Activated T-helper 1 cell treated with anti-CD3 and anti-CD28 coated beads, Interleukin-12 subunit alpha, Interleukin-12 subunit beta, Interleukin-2, Interleukin-4 antibody, amounts not matched to agents 30 ng/mL and 10 ng/mL and 1 ng/mL, durations not matched to agents 14 hours and 24 hours and 36 hours (primary cell): ENCODE measurements at regions not wholly inside any gene's neighbourhood (a gene's known extent, or its start where the extent isn't known, plus 50 kb on each side); places are given as distances from the start of the nearest gene placed in this dataset.

ENCODE experiments used
- DNase-seq: peaks from one replicate; pipeline ENCODE4 v3.0.0; 2021; ENCODE audit warnings: low spot score
- H3K27ac Mint-ChIP-seq: one replicate; pipeline ENCODE4 v1.8.0; 2021; ENCODE audit warnings: mild to moderate bottlenecking, mixed read lengths
- H3K27me3 Mint-ChIP-seq: one replicate; pipeline ENCODE4 v1.8.0; 2022; ENCODE audit warnings: mild to moderate bottlenecking, moderate library complexity, mixed read lengths; ENCODE audit not compliant: insufficient read depth
- H3K36me3 Mint-ChIP-seq: one replicate; pipeline ENCODE4 v1.8.0; 2021; ENCODE audit warnings: low read depth, mixed read lengths
- H3K4me1 Mint-ChIP-seq: one replicate; pipeline ENCODE4 v1.8.0; 2021; ENCODE audit warnings: low read depth, mixed read lengths
- H3K4me3 Mint-ChIP-seq: one replicate; pipeline ENCODE4 v1.8.0; 2021; ENCODE audit warnings: mild to moderate bottlenecking, moderate library complexity, mixed read lengths
- H3K9me3 Mint-ChIP-seq: one replicate; pipeline ENCODE4 v1.8.0; 2021; ENCODE audit warnings: mixed read lengths
- intact Hi-C: fragments of 100-400 bp; cut with micrococcal nuclease; formaldehyde crosslinking; loops from one replicate; pipeline ENCODE4 v1.15.1; 2024

DNA sequence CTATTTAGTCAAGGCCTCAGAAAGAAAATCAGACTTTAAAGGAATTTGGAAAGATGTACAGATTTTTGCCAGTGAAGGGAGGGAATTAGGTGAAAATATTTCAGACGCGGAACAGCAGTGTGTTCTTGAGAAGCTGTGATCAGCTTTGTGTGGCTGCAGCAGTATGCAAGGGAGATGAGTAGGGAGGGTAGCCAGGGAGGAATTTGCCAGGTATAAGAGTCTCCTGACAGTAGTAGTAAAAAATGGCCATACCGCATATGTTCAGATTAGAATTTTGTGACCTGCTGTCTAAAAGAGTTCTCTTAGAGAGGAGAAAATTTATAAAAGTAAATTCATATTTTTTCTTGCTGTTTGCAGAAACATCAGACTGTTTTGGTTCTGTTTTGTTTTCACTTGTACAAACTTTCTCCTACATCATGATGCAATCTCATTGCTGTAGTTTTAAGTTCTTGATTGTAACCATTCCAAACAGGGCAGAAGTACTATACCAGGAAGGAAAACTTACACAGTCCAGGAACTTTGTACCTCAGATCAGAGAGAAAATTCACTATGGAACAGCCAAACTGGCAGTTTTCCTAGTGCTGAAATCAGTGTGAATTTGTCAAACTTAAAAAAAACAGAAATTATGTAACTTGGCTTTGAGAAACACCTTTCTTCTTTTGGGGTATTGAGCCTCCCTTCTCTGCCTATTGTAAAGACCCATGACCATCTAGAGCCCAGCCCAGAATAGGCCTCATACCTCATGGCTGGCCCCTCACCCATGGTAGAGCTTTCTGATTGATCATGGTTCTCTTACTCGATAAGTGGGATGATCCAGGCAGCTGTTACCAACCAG is 78.4 kb upstream of the NR3C1 start:
- Mint-ChIP-seq H3K27ac (no peak overlapping the region), H3K4me1 (no peaks in the 10 kb centered on the region), H3K9me3 (peaks cover 11% of the 10 kb centered on the region), H3K27me3 (no peaks in the 10 kb centered on the region), H3K4me3 (no peak overlapping the region), H3K36me3 (no peaks in the 10 kb centered on the region)
- intact Hi-C loops: no loop called here
- DNase-seq: no peak

DNA sequence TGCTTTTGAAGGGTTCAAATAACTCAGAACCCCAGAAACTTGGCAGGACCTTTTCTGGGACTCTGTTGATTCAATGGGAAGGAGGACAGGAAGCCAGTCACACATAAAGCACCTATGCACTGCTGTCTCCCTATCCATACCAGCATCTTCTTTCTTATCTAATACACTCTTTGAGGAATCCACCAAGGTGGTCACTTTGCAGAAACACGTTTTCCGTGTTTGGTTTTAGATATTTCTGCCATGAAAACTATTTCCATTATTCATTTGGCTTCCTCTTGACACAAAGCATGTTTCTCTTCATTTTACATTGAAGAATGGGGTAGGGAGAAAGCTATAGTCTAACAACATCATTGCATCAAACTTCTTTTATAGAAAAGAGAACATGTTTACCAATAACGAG is 76.5 kb upstream of the NR3C1 start:
- H3K4me1 Mint-ChIP-seq: no peaks in the 10 kb centered on the region
- H3K27me3 Mint-ChIP-seq: no peaks in the 10 kb centered on the region
- H3K36me3 Mint-ChIP-seq: no peaks in the 10 kb centered on the region
- DNase-seq: no peak
- intact Hi-C loops: no loop called here
- H3K4me3 Mint-ChIP-seq: no peak overlapping the region
- no peak overlapping the region for H3K27ac Mint-ChIP-seq
- peaks cover 8% of the 10 kb centered on the region for H3K9me3 Mint-ChIP-seq

DNA sequence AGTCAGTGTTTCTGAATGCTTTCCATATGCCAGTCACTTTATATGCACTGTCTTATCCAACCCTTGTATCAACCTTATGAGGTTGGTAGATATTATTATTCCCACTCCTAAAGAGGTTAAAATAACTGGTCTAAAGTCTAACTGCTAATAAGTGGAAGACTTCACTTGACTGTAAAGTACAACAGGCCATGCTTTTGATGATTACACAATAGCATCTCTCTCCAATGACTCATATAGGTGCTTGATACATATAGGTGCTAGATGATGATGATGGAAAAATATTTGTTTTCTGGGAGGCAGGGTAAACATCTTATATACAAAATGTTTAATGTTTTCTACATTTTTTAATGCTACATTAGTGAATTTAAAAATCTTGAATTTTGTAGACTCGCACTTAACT is 75.9 kb upstream of the NR3C1 start:
- no peak for DNase-seq
- intact Hi-C loops: no loop called here
- peaks cover 7% of the 10 kb centered on the region for H3K9me3 Mint-ChIP-seq
- no peaks in the 10 kb centered on the region for H3K36me3 Mint-ChIP-seq
- no peak overlapping the region for H3K4me3 Mint-ChIP-seq
- no peaks in the 10 kb centered on the region for H3K4me1 Mint-ChIP-seq
- H3K27me3 Mint-ChIP-seq: no peaks in the 10 kb centered on the region
- no peak overlapping the region for H3K27ac Mint-ChIP-seq

DNA sequence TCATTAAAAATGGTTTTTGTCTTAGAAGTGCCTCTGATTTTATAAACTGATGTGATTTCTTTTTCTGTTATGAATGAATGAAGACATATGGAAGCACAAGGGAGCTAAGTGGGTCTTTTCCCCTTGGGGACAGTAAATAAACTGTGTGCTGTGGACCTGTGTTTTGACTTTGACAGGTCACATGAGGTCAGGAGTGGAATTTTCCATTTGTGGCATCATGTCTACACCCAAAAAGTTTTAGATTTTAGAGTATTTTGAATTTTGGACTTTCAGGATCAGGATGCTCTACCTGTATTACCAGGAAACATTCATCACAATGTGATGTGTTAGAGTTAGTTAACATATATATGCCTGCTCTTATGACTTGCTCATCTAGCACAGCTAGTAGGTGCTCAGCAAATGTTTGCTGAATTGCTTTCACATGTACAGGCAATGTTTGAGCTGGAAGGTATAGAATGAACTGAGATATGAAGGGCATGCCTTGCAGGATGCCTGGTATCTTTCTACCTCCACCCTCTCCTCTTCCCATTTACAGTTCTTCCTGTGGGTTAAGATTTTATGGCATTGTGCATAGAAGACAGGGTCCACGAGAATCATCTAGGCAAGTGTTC is 73.2 kb upstream of the NR3C1 start:
- no peak for DNase-seq
- intact Hi-C loops: no loop called here
- H3K27me3 Mint-ChIP-seq: no peaks in the 10 kb centered on the region
- H3K9me3 Mint-ChIP-seq: no peaks in the 10 kb centered on the region
- H3K27ac Mint-ChIP-seq: no peak overlapping the region
- no peaks in the 10 kb centered on the region for H3K36me3 Mint-ChIP-seq
- H3K4me3 Mint-ChIP-seq: no peak overlapping the region
- H3K4me1 Mint-ChIP-seq: no peaks in the 10 kb centered on the region

DNA sequence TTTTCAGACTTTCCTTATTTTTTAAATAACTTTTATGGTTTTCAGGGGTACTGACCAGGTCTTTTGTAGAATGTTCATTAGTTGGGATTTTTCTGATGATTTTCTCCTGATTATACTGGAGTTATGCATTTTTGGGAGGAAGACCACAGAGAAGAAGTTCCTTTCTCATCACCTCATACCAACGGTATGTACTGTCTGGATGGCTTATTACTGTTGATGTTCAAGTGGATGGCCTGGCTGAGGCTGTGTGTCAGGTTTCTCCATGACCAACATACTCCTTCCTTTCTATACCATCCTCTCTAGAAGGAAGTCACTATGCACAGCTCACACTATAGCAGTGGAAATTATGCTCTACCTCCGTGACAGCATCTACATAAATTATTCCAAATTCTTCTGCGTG is 71.1 kb upstream of the NR3C1 start:
- DNase-seq: no peak
- Mint-ChIP-seq H3K4me3 (no peak overlapping the region), H3K36me3 (no peaks in the 10 kb centered on the region), H3K4me1 (no peaks in the 10 kb centered on the region), H3K27ac (no peak overlapping the region), H3K9me3 (no peaks in the 10 kb centered on the region), H3K27me3 (no peaks in the 10 kb centered on the region)
- intact Hi-C loops: no loop called here

DNA sequence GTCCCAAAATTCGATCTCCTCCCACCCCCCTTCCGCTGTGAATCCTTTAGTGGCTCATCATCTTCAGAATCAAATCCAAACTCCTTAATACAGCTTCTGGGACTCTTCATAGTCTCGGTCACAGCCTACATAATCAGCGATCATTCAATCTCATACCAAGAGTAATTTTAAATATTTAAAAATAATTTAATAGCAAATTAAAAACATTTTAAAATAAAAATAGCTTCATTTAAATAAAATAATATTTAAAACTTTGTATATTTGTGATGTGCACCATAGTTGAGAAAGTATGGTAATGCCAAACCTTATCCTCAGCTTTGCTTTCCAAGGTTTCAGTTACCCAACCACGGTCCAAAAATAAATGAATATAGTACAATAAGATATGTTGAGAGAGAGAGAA is 70.0 kb upstream of the NR3C1 start:
- no peaks in the 10 kb centered on the region for H3K36me3 Mint-ChIP-seq
- intact Hi-C loops: no loop called here
- no peak overlapping the region for H3K4me3 Mint-ChIP-seq

DNA sequence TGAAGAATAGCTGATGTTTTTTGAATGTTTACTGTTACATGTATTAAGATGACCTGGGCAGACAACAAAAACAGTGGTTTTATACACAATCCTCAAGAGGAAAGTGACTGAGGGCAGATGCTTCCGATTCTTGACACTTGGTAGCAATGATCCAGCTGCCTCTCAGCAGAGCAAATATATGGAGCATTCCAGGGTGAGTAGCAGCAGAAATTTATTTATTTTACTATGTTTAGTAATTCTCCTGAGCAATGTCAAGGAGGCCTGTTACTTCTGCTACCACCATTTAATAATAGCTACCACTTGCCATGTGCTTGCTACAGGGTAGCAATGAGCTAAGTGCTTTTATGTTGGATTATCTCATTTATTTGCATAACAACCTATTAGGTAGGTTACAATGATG is 69.1 kb upstream of the NR3C1 start:
- Mint-ChIP-seq H3K4me3 (no peak overlapping the region), H3K9me3 (no peaks in the 10 kb centered on the region), H3K27me3 (no peaks in the 10 kb centered on the region), H3K4me1 (no peaks in the 10 kb centered on the region), H3K36me3 (no peaks in the 10 kb centered on the region), H3K27ac (no peak overlapping the region)
- intact Hi-C loops: no loop called here
- DNase-seq: no peak

More for the DNA sequence above, 70.0 kb upstream of the NR3C1 start:
- Mint-ChIP-seq H3K27ac (no peak overlapping the region), H3K27me3 (no peaks in the 10 kb centered on the region), H3K4me1 (no peaks in the 10 kb centered on the region), H3K9me3 (no peaks in the 10 kb centered on the region)
- DNase-seq: no peak

DNA sequence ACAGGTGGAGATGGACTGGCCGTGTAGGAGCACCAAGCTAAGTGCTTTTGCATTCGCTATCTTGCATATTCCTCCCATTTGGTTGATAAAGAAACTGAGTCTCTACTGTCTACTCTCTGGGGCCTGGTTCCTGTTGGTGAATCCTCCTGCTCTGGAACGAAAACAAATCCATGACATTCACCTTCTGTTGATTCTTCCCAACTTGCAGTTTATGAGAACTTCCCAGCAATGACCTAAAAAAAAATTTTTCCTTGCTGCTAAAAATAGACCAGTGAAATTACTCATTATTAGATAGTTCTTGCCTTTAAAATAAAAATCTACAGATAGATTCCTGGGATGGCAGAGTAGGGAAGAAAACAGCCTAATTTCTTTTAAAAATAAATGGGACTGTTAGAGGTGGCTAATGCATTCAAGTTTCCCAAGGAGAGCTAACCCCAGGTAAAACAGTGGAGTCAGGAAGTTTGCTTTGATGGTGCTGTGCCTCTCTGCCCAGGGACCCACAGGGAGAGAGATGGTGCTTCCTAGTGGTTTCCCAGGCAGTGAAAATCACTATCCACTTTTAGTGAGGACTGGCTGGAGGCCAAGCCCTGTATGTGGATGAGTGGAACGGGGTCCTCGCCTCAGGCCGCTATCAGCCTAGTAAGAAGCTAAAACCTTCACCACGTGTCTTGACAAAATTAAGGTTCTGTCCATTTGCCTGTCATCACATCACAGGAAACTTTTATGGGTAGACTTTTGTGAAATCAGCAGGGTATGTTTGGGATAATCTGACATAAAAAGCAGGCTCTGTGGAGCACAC is 68.4 kb upstream of the NR3C1 start:
- H3K27ac Mint-ChIP-seq: no peak overlapping the region
- intact Hi-C loops: no loop called here
- no peak overlapping the region for H3K4me3 Mint-ChIP-seq
- H3K9me3 Mint-ChIP-seq: no peaks in the 10 kb centered on the region
- H3K27me3 Mint-ChIP-seq: no peaks in the 10 kb centered on the region
- no peak for DNase-seq
- H3K4me1 Mint-ChIP-seq: no peaks in the 10 kb centered on the region
- no peaks in the 10 kb centered on the region for H3K36me3 Mint-ChIP-seq

DNA sequence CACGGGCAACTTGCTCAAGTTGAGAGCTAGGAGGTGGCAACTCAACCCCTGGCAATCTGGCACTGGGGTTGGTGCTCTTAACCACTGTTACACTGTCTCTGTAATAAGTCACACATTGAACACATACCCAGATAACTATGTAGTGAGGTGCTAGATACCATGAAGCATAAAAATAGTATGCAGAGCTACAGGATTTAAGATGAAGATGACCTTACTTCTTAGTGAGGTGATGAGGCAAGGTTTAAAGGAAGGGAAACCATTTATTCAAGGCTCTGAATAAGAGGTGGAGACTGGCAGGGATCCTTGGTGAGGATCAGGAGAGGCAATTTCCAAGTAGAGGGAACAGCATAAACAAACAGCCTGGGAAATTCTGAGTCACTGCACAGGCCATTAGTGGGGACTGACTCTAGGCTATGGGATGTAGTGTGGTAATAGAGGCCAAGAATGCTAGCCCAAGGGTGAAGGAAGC is 67.6 kb upstream of the NR3C1 start:
- intact Hi-C loops: no loop called here
- no peak overlapping the region for H3K27ac Mint-ChIP-seq
- no peaks in the 10 kb centered on the region for H3K9me3 Mint-ChIP-seq
- H3K4me3 Mint-ChIP-seq: no peak overlapping the region
- no peaks in the 10 kb centered on the region for H3K4me1 Mint-ChIP-seq
- H3K36me3 Mint-ChIP-seq: no peaks in the 10 kb centered on the region
- no peak for DNase-seq
- no peaks in the 10 kb centered on the region for H3K27me3 Mint-ChIP-seq

DNA sequence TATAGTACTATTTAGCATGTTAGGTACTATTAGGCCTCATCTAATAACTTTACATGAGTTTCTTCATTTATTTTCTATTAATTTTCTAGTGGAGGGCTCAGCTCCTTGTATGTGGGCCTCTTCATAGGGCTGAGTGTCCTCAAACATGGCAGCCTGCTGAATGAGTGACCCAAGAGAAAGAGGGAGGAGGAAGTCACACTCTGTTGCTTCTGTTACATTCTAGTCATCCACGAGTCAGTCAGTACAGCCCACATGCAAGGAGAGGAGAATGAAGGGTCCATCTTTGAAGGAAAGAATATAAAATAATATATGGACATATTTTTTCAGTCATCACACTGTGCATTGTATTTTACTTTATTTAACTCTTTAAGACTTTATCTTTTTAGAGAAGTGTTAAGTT is 66.6 kb upstream of the NR3C1 start:
- no peak for DNase-seq
- Mint-ChIP-seq H3K9me3 (no peaks in the 10 kb centered on the region), H3K4me3 (no peak overlapping the region), H3K27me3 (no peaks in the 10 kb centered on the region), H3K27ac (no peak overlapping the region), H3K36me3 (no peaks in the 10 kb centered on the region), H3K4me1 (no peaks in the 10 kb centered on the region)
- intact Hi-C loops: no loop called here

DNA sequence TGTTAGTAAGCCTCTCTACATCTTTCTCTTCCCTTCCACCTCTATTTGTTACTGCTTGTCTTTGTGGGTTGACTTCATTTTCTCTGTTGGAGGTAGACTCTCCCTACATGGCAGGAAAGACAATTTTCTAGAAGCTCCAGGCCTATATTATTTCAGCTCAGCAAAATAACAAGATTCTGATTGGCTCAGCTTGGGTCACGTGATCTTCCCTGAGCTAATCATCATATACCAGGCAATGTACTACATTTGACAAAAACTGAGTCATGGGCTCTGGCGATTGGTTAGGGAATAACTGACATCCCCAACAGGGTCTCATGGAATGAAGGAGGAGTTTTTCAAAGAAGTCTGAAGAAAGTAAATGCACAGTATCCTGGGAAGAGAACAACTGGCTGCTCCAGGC is 65.6 kb upstream of the NR3C1 start:
- Mint-ChIP-seq H3K4me3 (no peak overlapping the region), H3K36me3 (no peaks in the 10 kb centered on the region), H3K4me1 (no peaks in the 10 kb centered on the region), H3K27ac (no peak overlapping the region), H3K9me3 (no peaks in the 10 kb centered on the region), H3K27me3 (no peaks in the 10 kb centered on the region)
- intact Hi-C loops: no loop called here
- DNase-seq: no peak

DNA sequence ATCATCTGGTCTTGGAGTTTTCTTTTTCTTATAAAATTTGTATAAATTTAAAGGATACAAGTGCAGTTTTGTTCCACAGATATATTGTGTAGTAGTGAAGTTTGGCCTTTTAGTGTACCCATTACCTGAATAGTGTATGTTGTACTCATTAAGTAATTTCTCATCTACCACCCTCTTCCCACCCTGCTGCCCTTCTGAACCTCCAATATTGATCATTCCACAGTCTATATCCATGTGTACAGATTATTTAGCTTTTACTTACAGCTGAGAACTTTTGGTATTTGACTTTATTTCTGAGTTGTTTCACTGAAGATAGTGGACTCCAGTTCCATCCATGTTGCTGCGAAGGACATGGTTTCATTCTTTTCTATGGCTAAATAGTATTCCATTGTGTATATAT is 63.1 kb upstream of the NR3C1 start:
- DNase-seq: no peak
- no peaks in the 10 kb centered on the region for H3K9me3 Mint-ChIP-seq
- intact Hi-C loops: no loop called here
- no peak overlapping the region for H3K4me3 Mint-ChIP-seq
- no peak overlapping the region for H3K27ac Mint-ChIP-seq
- H3K36me3 Mint-ChIP-seq: no peaks in the 10 kb centered on the region
- H3K4me1 Mint-ChIP-seq: no peaks in the 10 kb centered on the region
- H3K27me3 Mint-ChIP-seq: no peaks in the 10 kb centered on the region
